ENCODE measurements at regions not wholly inside any gene's neighbourhood (a gene's known extent, or its start where the extent isn't known, plus 50 kb on each side); places are given as distances from the start of the nearest gene placed in this dataset.
A peak's percentile ranks its signal among the peaks of the same experiment; 100 is the strongest.

GRCh38 chr20:17870086-17870740 lies 98.4 kb downstream of the SNX5 start:
- WGBS, 2 donors (ENCODE audit: extremely low coverage in 2 of 2, insufficient read length in 2 of 2, insufficient replicate concordance in 1 of 2): no CpG with 5 or more reads among the region's 17 CpGs
- H3K18ac ChIP-seq (ENCODE audit: low read length): no peak overlapping the region
- no peak overlapping the region for H3K4me3 ChIP-seq (ENCODE audit: low read length in 2 of 2)
- H3K27me3 ChIP-seq (ENCODE audit: control insufficient read depth in 3 of 3, insufficient read depth in 3 of 3, low read depth in 1 of 3, low read length in 3 of 3): peaks cover 0 to 11% (median 0%) of the 10 kb centered on the region in 3 experiments
- H3K9ac ChIP-seq (ENCODE audit: low read depth, low read length, poor library complexity): no peak overlapping the region
- no peaks in the 10 kb centered on the region for H3K36me3 ChIP-seq (replicated peaks in 1 of 2; ENCODE audit: control insufficient read depth in 2 of 2, insufficient read depth in 2 of 2, low read length in 2 of 2)
- H2BK12ac ChIP-seq (ENCODE audit: low read length): no peak overlapping the region
- no peak overlapping the region for H3K27ac ChIP-seq (replicated peaks; ENCODE audit: low read length)
- H3K14ac ChIP-seq (ENCODE audit: low read length): no peak overlapping the region
- no peak overlapping the region for H2AK5ac ChIP-seq (ENCODE audit: low read depth, low read length)
- H4K91ac ChIP-seq (ENCODE audit: low read depth, low read length, poor library complexity): no peak overlapping the region
- no peak overlapping the region for H4K8ac ChIP-seq (ENCODE audit: low read depth, low read length)
- H2BK15ac ChIP-seq (ENCODE audit: low read length): no peak overlapping the region
- H2BK5ac ChIP-seq (ENCODE audit: low read length): no peak overlapping the region
- no peak overlapping the region for H2AFZ ChIP-seq (ENCODE audit: low read length)
- H3K9me3 ChIP-seq (replicated peaks in 1 of 2; ENCODE audit: control insufficient read depth in 2 of 2, insufficient read depth in 1 of 2, low read depth in 1 of 2, low read length in 2 of 2): no peaks in the 10 kb centered on the region
- no peak overlapping the region for H3K4me2 ChIP-seq (ENCODE audit: insufficient read depth, low read length, poor library complexity, severe bottlenecking)
- no peak overlapping the region for H2BK120ac ChIP-seq (ENCODE audit: low read depth, low read length)
- no peak overlapping the region for H3K23ac ChIP-seq (ENCODE audit: low read depth, low read length, poor library complexity)
- no peak for DNase-seq (ENCODE audit: low spot score)
- no peaks in the 10 kb centered on the region for H3K79me1 ChIP-seq (ENCODE audit: low read depth, low read length)
- peaks cover 2 to 8% of the 10 kb centered on the region in 2 donors for H3K4me1 ChIP-seq (ENCODE audit: control insufficient read depth in 2 of 2, insufficient read depth in 1 of 2, low read depth in 1 of 2, low read length in 2 of 2)
- no peak overlapping the region for H3K4ac ChIP-seq (ENCODE audit: low read length)

- no CpG with 5 or more reads among the region's 12 CpGs for WGBS, 2 donors (ENCODE audit: extremely low coverage in 2 of 2, insufficient read length in 2 of 2, insufficient replicate concordance in 1 of 2)
- H3K9ac ChIP-seq (ENCODE audit: low read depth, low read length, poor library complexity): no peak overlapping the region
- peaks cover 2 to 5% of the 10 kb centered on the region in 2 donors for H3K4me1 ChIP-seq (ENCODE audit: control insufficient read depth in 2 of 2, insufficient read depth in 1 of 2, low read depth in 1 of 2, low read length in 2 of 2)
- no peak overlapping the region for H4K8ac ChIP-seq (ENCODE audit: low read depth, low read length)
- H2BK5ac ChIP-seq (ENCODE audit: low read length): peak overlapping the region; percentile 8
- no peaks in the 10 kb centered on the region for H3K79me1 ChIP-seq (ENCODE audit: low read depth, low read length)
- no peak overlapping the region for H3K4ac ChIP-seq (ENCODE audit: low read length)
- no peak overlapping the region for H2BK120ac ChIP-seq (ENCODE audit: low read depth, low read length)
- H3K27ac ChIP-seq (replicated peaks; ENCODE audit: low read length): no peak overlapping the region
- H4K91ac ChIP-seq (ENCODE audit: low read depth, low read length, poor library complexity): no peak overlapping the region
- no peak overlapping the region for H3K14ac ChIP-seq (ENCODE audit: low read length)
- no peaks in the 10 kb centered on the region for H3K36me3 ChIP-seq (replicated peaks in 1 of 2; ENCODE audit: control insufficient read depth in 2 of 2, insufficient read depth in 2 of 2, low read length in 2 of 2)
- no peaks in the 10 kb centered on the region for H3K9me3 ChIP-seq (replicated peaks in 1 of 2; ENCODE audit: control insufficient read depth in 2 of 2, insufficient read depth in 1 of 2, low read depth in 1 of 2, low read length in 2 of 2)
- H3K27me3 ChIP-seq (ENCODE audit: control insufficient read depth in 3 of 3, insufficient read depth in 3 of 3, low read depth in 1 of 3, low read length in 3 of 3): peaks cover 0 to 8% (median 0%) of the 10 kb centered on the region in 3 experiments
- no peak overlapping the region for H3K4me2 ChIP-seq (ENCODE audit: insufficient read depth, low read length, poor library complexity, severe bottlenecking)
- DNase-seq (ENCODE audit: low spot score): no peak
- no peak overlapping the region for H3K4me3 ChIP-seq (ENCODE audit: low read length in 2 of 2)
- H3K18ac ChIP-seq (ENCODE audit: low read length): peak overlapping the region; percentile 15
- H2BK15ac ChIP-seq (ENCODE audit: low read length): no peak overlapping the region
- H2AK5ac ChIP-seq (ENCODE audit: low read depth, low read length): no peak overlapping the region
- no peak overlapping the region for H2BK12ac ChIP-seq (ENCODE audit: low read length)
- H3K23ac ChIP-seq (ENCODE audit: low read depth, low read length, poor library complexity): no peak overlapping the region
- no peak overlapping the region for H2AFZ ChIP-seq (ENCODE audit: low read length)
These were observed 99.1 kb downstream of the SNX5 start for GRCh38 chr20:17869295-17869994.

- Histone ChIP-seq H2AK5ac (ENCODE audit: low read depth, low read length) (no peak overlapping the region), H4K91ac (ENCODE audit: low read depth, low read length, poor library complexity) (no peak overlapping the region), H2BK120ac (ENCODE audit: low read depth, low read length) (no peak overlapping the region), H3K36me3 (replicated peaks in 1 of 2; ENCODE audit: control insufficient read depth in 2 of 2, insufficient read depth in 2 of 2, low read length in 2 of 2) (no peaks in the 10 kb centered on the region), H3K18ac (ENCODE audit: low read length) (no peak overlapping the region), H3K23ac (ENCODE audit: low read depth, low read length, poor library complexity) (no peak overlapping the region), H3K79me1 (ENCODE audit: low read depth, low read length) (no peaks in the 10 kb centered on the region), H3K27me3 (ENCODE audit: control insufficient read depth in 3 of 3, insufficient read depth in 3 of 3, low read depth in 1 of 3, low read length in 3 of 3) (peaks cover 0 to 6% (median 0%) of the 10 kb centered on the region in 3 experiments), H3K27ac (replicated peaks; ENCODE audit: low read length) (no peak overlapping the region), H2BK15ac (ENCODE audit: low read length) (no peak overlapping the region), H3K9me3 (replicated peaks in 1 of 2; ENCODE audit: control insufficient read depth in 2 of 2, insufficient read depth in 1 of 2, low read depth in 1 of 2, low read length in 2 of 2) (no peaks in the 10 kb centered on the region), H4K8ac (ENCODE audit: low read depth, low read length) (no peak overlapping the region), H3K4me1 (ENCODE audit: control insufficient read depth in 2 of 2, insufficient read depth in 1 of 2, low read depth in 1 of 2, low read length in 2 of 2) (peaks cover 2% of the 10 kb centered on the region in 2 donors), H3K4ac (ENCODE audit: low read length) (no peak overlapping the region), H3K4me2 (ENCODE audit: insufficient read depth, low read length, poor library complexity, severe bottlenecking) (no peak overlapping the region), H2BK12ac (ENCODE audit: low read length) (no peak overlapping the region), H3K14ac (ENCODE audit: low read length) (no peak overlapping the region), H3K9ac (ENCODE audit: low read depth, low read length, poor library complexity) (no peak overlapping the region), H2BK5ac (ENCODE audit: low read length) (no peak overlapping the region), H2AFZ (ENCODE audit: low read length) (no peak overlapping the region), H3K4me3 (ENCODE audit: low read length in 2 of 2) (no peak overlapping the region)
- WGBS, 2 donors (ENCODE audit: extremely low coverage in 2 of 2, insufficient read length in 2 of 2, insufficient replicate concordance in 1 of 2): no CpG with 5 or more reads among the region's 4 CpGs
- no peak for DNase-seq (ENCODE audit: low spot score)
These were observed 99.8 kb downstream of the SNX5 start for GRCh38 chr20:17868700-17869231.

- no peak overlapping the region for H3K14ac ChIP-seq (ENCODE audit: low read length)
- H3K9ac ChIP-seq (ENCODE audit: low read depth, low read length, poor library complexity): no peak overlapping the region
- DNase-seq (ENCODE audit: low spot score): no peak
- no peak overlapping the region for H3K23ac ChIP-seq (ENCODE audit: low read depth, low read length, poor library complexity)
- H3K36me3 ChIP-seq (replicated peaks in 1 of 2; ENCODE audit: control insufficient read depth in 2 of 2, insufficient read depth in 2 of 2, low read length in 2 of 2): no peaks in the 10 kb centered on the region
- no peak overlapping the region for H3K4ac ChIP-seq (ENCODE audit: low read length)
- no peak overlapping the region for H2AK5ac ChIP-seq (ENCODE audit: low read depth, low read length)
- H3K27ac ChIP-seq (replicated peaks; ENCODE audit: low read length): no peak overlapping the region
- H2BK15ac ChIP-seq (ENCODE audit: low read length): no peak overlapping the region
- no peak overlapping the region for H2BK120ac ChIP-seq (ENCODE audit: low read depth, low read length)
- no peak overlapping the region for H2BK5ac ChIP-seq (ENCODE audit: low read length)
- H3K79me1 ChIP-seq (ENCODE audit: low read depth, low read length): no peaks in the 10 kb centered on the region
- peaks cover 0 to 9% (median 0%) of the 10 kb centered on the region in 3 experiments for H3K27me3 ChIP-seq (ENCODE audit: control insufficient read depth in 3 of 3, insufficient read depth in 3 of 3, low read depth in 1 of 3, low read length in 3 of 3)
- H3K4me1 ChIP-seq (ENCODE audit: control insufficient read depth in 2 of 2, insufficient read depth in 1 of 2, low read depth in 1 of 2, low read length in 2 of 2): peaks cover 0 to 2% of the 10 kb centered on the region in 2 donors
- no peaks in the 10 kb centered on the region for H3K9me3 ChIP-seq (replicated peaks in 1 of 2; ENCODE audit: control insufficient read depth in 2 of 2, insufficient read depth in 1 of 2, low read depth in 1 of 2, low read length in 2 of 2)
- no peak overlapping the region for H3K4me2 ChIP-seq (ENCODE audit: insufficient read depth, low read length, poor library complexity, severe bottlenecking)
- no peak overlapping the region for H4K8ac ChIP-seq (ENCODE audit: low read depth, low read length)
- H3K4me3 ChIP-seq (ENCODE audit: low read length in 2 of 2): no peak overlapping the region
- no peak overlapping the region for H3K18ac ChIP-seq (ENCODE audit: low read length)
- no CpG with 5 or more reads among the region's 4 CpGs for WGBS, 2 donors (ENCODE audit: extremely low coverage in 2 of 2, insufficient read length in 2 of 2, insufficient replicate concordance in 1 of 2)
- no peak overlapping the region for H2BK12ac ChIP-seq (ENCODE audit: low read length)
- H2AFZ ChIP-seq (ENCODE audit: low read length): no peak overlapping the region
- H4K91ac ChIP-seq (ENCODE audit: low read depth, low read length, poor library complexity): no peak overlapping the region
These were observed 100.4 kb downstream of the SNX5 start for GRCh38 chr20:17868151-17868550.

Measured in neuronal stem cell (in vitro differentiated cells).